GM21619 (cell line): ENCODE measurements at regions not wholly inside any gene's neighbourhood (a gene's known extent, or its start where the extent isn't known, plus 50 kb on each side); places are given as distances from the start of the nearest gene placed in this dataset.
"Not testable (repeated sequence)": the region's sequence is repeated elsewhere in the genome, so short reads cannot be mapped to it uniquely, and the experiment has no call there.

Source experiments
- ATAC-seq: cut with Tn5 transposase; IDR thresholded peaks from one replicate; pipeline ENCODE4 v1.9.1; 2021; ENCODE audit not compliant: unreplicated experiment

- no peak for ATAC-seq
These were observed 77.1 kb upstream of the FST start for GRCh38 chr5:53403291-53403690.

- no peak for ATAC-seq
These were observed 76.7 kb upstream of the FST start for GRCh38 chr5:53403758-53404157.

GRCh38 chr5:53405396-53405795, 75.0 kb upstream of the FST start:
- no peak for ATAC-seq

GRCh38 chr5:53406630-53407316, 73.7 kb upstream of the FST start:
- no peak for ATAC-seq

DNA sequence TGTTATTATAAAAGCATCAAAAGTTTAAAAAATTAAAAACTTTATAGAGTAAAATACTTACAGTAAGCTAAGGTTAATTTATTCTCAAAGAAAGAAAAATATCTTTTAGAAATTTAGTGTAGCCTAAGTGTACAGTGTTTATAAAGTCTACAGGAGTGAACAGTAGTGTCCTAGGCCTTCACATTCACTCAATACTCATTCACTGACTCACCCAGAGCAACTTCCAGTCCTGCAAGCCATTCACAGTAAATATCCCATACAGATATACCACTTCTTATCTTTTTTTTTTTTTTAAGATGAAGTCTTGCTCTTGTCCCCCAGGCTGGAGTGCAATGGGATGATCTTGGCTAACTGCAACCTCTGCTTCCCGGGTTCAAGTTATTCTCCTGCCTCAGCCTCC, 73.1 kb upstream of the FST start:
- ATAC-seq = no peak

- no peak for ATAC-seq
These were observed 69.0 kb upstream of the FST start for GRCh38 chr5:53411388-53411787.

DNA sequence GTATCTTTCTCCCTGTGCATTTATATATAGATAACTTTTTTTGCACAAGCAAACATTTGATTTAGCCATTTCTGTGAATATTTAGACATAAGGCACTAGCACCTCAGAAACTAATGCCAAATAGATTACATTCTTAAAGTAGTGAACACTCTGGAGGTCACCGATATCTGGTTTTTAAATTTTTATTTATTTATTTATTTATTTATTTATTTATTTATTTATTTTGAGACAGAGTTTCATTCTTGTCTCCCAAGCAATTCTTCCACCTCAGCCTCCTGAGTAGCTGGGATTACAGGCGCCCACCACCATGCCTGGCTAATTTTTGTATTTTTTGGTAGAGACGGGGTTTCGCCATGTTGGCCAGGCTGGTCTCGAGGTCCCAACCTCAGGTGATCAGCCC, 67.9 kb upstream of the FST start:
- ATAC-seq = not testable (repeated sequence)

- no peak for ATAC-seq
These were observed 64.2 kb upstream of the FST start for GRCh38 chr5:53416144-53416738.

DNA sequence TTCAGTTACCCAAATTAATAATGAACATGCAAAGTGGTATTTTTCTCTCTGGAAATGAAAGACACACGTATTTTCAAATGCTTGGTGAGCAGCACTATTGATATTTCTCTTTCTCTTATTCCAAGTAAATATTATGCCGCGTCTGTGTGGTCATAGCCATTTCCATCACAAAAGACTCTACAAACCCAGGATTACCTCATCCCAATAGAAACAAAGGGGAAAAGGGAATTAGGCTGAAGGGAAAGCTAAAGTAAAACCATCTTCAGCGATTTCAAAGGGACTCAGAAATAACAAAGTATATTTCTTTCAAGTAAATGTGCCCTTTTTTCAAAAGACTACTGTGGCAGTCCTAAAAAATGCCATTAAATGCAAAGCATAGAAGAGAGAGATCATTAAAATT, 62.0 kb upstream of the FST start:
- ATAC-seq = no peak

GRCh38 chr5:53418826-53419658, 61.4 kb upstream of the FST start:
- ATAC-seq = no peak

- no peak for ATAC-seq
These were observed 57.9 kb upstream of the FST start for GRCh38 chr5:53422539-53422938.

DNA sequence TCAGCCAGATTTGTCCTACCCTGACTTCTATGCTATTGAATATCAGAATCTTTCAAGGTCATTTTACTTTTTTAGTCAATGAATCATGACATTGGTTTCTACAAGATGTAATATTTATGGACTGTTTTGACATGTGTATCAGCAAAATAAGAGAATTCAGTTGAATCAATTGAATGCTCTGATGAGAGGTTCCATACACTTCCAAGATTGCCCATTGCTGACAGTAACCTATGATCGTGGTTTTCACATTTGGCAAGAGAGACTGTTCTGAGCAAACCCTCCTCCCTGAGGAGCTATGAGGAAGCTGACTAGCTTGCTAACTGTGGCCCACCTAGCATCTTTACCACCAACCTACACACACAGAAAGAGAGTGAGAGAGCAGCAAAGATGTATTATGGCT, 56.7 kb upstream of the FST start:
- ATAC-seq = no peak

GRCh38 chr5:53424686-53425615, 55.5 kb upstream of the FST start:
- no peak for ATAC-seq

- no peak for ATAC-seq
These were observed 54.5 kb upstream of the FST start for GRCh38 chr5:53425687-53426511.

- ATAC-seq = no peak
These were observed 54.0 kb upstream of the FST start for GRCh38 chr5:53426512-53426830.

DNA sequence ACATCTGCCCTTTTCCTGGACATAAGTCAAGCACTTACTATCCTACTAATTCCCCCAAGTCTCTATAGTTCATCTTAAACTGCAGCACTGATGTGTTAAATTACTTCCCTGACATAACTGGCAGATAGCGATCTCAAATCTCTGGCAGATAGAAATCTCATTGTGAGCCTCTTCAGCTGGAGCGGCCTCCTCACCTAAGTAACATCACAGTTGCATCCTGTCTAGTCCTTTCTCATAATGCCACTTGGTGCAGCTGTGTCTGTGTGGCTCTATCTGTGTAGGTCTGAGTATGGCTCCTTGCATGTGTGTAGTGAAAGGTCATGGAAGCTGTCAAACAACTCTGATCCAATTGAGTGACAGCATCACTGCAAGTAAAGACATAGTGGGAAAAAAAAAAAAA, 53.6 kb upstream of the FST start:
- ATAC-seq = no peak

DNA sequence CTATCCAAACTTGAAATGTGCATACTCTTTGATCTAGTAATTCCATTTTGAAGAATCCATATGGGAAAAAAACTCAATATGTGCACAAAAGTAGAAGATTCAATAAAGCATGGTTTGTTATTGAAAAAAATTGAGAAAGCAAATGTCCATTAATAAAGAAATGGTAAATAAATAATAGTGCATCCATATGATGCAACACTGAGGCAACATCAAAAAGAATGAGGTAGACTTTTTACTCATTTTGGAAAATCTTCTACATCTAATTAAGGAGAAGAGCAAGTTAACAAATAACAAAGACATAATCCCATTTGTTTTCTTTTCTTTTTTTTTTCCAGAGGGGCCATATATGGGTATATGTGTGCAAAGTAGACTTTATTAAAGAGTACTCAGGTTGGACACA, 52.5 kb upstream of the FST start:
- ATAC-seq = no peak

DNA sequence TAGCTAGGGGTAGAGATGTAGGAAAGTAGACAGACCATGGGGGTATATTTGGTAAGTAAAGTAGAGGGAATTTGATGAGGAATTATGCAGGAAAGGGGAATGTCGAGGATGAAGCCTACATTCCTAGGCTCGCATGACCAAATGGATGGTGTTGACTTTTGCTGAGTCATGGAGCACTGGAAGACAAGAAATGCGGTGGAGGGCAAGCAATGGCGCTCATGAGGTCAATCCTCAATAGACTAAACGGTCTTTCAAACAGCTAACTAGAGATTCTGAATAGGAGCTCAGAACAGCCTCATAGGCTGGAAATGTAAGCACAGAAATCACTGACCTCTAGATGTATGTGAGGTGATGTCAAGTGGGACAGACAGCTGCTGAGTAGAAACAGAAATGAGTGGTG, 50.7 kb upstream of the FST start:
- no peak for ATAC-seq

DNA sequence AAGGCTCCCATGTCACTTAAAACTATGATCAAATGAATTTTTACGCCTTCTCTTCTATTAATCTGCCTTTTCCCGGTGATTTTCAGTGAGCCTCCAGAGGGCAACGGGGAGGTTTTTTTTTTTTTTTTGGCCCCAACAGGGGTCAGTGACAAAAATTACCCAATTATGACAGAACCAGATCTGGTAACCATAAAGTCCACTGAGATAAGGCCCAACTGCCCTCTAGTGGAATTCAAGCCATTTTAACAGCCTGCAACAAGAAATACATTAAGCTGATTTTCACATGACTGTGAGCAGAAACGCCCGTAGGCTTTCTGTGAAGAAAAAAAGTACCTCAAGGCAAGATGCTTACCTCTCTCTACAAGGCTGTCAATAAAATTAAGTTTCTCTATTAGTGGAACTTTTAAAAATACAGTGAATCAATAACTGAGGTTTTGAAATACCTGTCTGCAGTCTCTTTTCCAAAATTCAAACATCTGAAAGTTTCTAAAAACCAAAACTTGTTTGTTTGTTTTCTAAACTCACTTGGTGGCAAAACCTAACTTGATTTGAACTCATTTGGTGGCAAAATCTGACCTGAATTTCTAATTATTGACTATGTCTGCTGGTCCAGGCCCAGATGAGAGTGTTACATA, 49.7 kb upstream of the FST start:
- no peak for ATAC-seq
